Activated naive CD4-positive, alpha-beta T cell treated with anti-CD3 and anti-CD28 coated beads, Interleukin-2, amount 10 ng/mL, durations not matched to agents 7 days and 5 days (primary cell): ENCODE measurements at regions not wholly inside any gene's neighbourhood (a gene's known extent, or its start where the extent isn't known, plus 50 kb on each side); places are given as distances from the start of the nearest gene placed in this dataset.
"Not testable (repeated sequence)": the region's sequence is repeated elsewhere in the genome, so short reads cannot be mapped to it uniquely, and the experiment has no call there.

Experiments
- CTCF ChIA-PET: fragments of 350-600 bp; sonication (Branson Sonifier 250); formaldehyde crosslinking; loops from one replicate; lab custom pipeline; 2021; ENCODE audit warnings: antibody characterized with exemption; lab: Charles Lee
- DNase-seq: peaks from one replicate; pipeline ENCODE4 v3.0.0-alpha.2; 2020
- H3K27ac Mint-ChIP-seq: one replicate; pipeline ENCODE4 v1.8.0; 2021; ENCODE audit warnings: mild to moderate bottlenecking, moderate library complexity, mixed read lengths
- H3K27me3 Mint-ChIP-seq: one replicate; pipeline ENCODE4 v1.8.0; 2021; ENCODE audit warnings: mild to moderate bottlenecking, mixed read lengths
- H3K36me3 Mint-ChIP-seq: one replicate; pipeline ENCODE4 v1.8.0; 2021; ENCODE audit warnings: mixed read lengths
- H3K4me1 Mint-ChIP-seq: one replicate; pipeline ENCODE4 v1.8.0; 2021; ENCODE audit warnings: mixed read lengths
- H3K4me3 Mint-ChIP-seq: one replicate; pipeline ENCODE4 v1.8.0; 2021; ENCODE audit warnings: mild to moderate bottlenecking, moderate library complexity, mixed read lengths
- H3K9me3 Mint-ChIP-seq: one replicate; pipeline ENCODE4 v1.8.0; 2021; ENCODE audit warnings: mixed read lengths

DNA sequence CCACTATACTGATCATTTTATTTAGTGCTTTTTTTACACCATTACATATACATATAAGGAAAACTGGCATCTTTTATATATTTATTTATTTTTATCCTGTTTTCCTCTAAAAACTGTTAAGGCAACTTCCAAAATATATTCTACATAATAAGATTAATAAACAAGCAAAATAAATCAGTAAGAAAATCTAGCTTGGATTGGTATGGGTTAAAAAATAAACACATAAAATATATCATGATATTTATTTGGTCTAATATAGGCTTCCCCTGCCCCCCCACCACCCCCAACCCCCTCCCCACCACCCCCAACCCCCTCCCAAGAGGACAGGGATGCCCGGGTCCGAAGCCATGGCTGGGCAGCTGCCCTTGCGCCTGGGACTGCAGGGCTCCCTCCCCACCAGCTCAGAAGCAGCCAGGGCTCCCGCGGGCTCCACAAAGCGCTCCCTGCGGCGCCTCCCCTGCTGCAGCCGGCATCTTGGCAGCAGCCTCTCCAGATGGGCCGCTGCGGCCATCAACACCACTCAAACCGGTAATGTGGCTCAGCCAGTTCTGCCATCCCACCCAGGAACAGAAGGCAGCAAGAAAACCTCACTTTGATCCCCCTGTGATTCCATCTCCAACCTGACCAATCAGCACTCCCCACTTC is 319.3 kb downstream of the SPATA31A6 start:
- not testable (repeated sequence) for H3K36me3 Mint-ChIP-seq

DNA sequence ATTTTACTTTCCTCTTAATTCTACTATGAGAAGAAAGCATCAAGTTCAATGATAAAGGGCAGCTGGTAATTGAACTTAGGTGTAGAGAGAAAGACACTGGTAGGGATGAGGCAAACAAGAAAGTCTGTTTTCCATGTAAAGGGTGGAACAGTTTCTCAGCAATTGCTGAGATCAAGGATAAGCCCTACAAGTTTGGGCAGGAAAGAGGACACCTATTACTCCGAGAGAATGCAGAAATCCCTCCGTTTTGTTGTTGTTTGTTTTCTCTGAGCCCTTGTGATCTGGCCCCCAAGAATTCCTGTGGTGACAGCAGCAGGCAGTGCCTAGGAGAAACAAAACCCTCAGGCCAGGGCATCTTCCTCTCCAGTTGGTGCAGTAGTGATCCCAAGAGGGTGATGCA is 324.7 kb downstream of the SPATA31A6 start:
- H3K36me3 Mint-ChIP-seq, CTCF ChIA-PET, DNase-seq, H3K27me3 Mint-ChIP-seq, H3K4me1 Mint-ChIP-seq, H3K4me3 Mint-ChIP-seq, H3K9me3 Mint-ChIP-seq, H3K27ac Mint-ChIP-seq: not testable (repeated sequence)

More for the DNA sequence above, 319.3 kb downstream of the SPATA31A6 start:
- DNase-seq, H3K9me3 Mint-ChIP-seq, CTCF ChIA-PET, H3K4me1 Mint-ChIP-seq, H3K4me3 Mint-ChIP-seq, H3K27ac Mint-ChIP-seq, H3K27me3 Mint-ChIP-seq: not testable (repeated sequence)

DNA sequence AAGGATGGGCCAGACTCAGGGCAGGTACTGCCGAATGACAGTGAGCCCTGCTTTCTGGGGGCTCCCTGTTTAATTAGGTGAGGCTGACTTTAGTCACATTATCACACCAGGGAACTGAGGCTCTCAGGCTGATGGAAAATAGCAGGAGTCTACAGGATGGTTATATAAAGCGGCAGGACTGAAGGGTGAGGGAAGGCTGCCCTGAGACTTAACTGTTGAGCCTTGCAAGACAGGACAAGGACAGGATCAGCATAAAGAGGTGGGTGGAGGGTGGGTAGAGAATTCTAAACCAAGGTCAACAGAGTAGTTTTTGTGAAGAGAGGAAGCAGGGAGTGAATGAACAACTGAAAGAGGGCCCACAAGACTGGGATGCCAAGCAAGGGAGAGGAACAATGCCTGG is 330.1 kb downstream of the SPATA31A6 start:
- DNase-seq, H3K27ac Mint-ChIP-seq, H3K36me3 Mint-ChIP-seq, CTCF ChIA-PET, H3K27me3 Mint-ChIP-seq, H3K9me3 Mint-ChIP-seq, H3K4me3 Mint-ChIP-seq, H3K4me1 Mint-ChIP-seq: not testable (repeated sequence)

DNA sequence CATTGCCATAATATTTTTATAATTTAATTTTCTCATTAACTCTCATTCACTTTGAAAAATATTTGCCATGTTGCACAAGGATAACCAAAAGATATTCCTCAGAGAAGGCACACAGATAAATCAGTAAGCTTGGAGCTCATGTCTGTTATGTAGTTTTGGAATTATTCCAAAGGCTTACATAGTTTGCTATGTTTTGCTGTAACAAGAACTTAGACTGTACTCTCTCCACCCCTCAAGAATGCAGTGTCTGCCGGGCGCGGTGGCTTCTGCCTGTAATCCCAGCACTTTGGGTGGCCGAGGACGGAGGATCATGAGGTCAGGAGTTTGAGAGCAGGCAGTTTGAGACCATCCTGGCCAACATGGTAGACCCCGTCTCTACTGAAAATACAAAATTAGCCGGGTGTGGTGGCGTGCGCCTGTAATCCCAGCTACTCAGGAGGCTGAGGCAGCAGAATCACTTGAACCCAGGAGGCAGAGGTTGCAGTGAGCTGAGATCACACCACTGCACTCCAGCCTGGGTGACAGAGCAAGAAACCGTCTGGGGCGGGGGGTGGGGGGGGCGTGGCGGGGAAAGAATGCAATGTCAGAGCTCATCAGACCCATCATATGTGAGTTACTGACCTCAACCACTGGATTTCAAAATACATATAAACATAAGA is 351.0 kb downstream of the SPATA31A6 start:
- not testable (repeated sequence) for H3K27ac Mint-ChIP-seq

DNA sequence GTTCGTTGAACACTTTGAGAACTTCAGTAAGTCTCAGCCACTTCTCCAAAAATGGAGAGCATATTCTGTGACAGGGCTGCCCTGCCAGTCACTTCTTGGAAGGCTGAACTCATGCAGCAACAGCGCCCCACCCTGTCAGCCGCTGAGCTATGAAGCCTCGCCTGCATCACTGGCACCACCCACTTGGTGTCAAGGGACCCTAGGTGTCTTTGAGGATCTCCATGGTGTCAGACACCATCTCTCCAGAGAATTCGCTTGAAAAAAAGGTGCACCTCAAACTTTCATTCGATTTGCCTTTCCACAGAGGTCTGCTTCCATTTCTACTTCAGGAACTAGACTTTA is 351.5 kb downstream of the SPATA31A6 start:
- H3K4me3 Mint-ChIP-seq, CTCF ChIA-PET, H3K9me3 Mint-ChIP-seq, H3K27ac Mint-ChIP-seq, H3K27me3 Mint-ChIP-seq, H3K4me1 Mint-ChIP-seq, H3K36me3 Mint-ChIP-seq: not testable (repeated sequence)
- peak; percentile 23 for DNase-seq

More for the DNA sequence above, 351.0 kb downstream of the SPATA31A6 start:
- H3K36me3 Mint-ChIP-seq, CTCF ChIA-PET, DNase-seq, H3K9me3 Mint-ChIP-seq, H3K4me1 Mint-ChIP-seq, H3K4me3 Mint-ChIP-seq, H3K27me3 Mint-ChIP-seq: not testable (repeated sequence)

DNA sequence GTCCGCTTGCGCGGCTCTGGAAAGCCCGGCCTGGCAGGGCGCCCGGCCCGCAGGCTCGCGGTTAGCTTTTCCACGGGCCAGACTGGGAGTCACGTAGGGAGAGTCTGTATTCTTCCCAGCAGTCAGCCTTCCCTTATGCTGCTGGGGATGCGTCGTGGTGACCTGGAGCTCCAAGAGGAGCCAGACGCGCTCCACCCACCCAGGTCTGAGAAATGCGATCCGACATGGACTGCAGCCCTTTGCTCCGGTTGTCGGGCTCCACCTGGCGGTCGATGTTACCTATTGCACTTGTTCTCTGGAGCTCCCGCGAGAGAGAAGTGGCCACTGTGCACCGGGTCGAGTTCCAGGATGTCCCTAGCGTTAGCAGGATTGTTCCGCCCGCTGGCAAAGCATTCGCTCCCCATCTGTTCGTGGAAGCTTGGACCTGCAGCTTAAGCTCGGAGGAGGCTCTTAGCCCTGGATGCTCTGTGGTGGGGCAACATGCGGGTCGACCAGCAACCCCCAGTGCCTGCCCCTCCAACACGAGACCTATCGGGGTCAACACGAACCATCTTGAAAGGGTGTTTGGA is 367.4 kb downstream of the SPATA31A6 start:
- DNase-seq, result peak; percentile 16
- CTCF ChIA-PET, H3K4me3 Mint-ChIP-seq, H3K36me3 Mint-ChIP-seq, H3K27ac Mint-ChIP-seq, H3K9me3 Mint-ChIP-seq, H3K4me1 Mint-ChIP-seq, H3K27me3 Mint-ChIP-seq: not testable (repeated sequence)

DNA sequence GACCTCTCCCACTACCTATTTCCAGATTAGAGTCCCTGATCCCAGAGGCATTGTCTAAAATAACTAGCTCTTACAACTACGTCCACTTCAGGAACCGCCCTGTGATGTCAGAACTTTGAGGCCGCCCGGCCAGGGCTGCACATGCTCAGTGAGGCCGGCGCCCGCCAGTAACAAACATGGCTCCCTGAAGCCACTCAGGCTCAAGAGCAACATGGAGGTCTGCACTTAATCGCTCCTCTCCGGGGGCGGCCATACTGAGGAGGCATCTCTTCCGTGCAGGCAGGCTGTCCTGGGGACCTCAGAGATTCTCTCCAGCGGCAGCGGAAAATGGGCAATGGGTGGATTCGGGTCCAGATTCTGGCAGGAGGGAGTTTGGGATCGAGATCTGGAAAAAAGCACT is 385.1 kb downstream of the SPATA31A6 start:
- H3K4me1 Mint-ChIP-seq, CTCF ChIA-PET, DNase-seq, H3K27me3 Mint-ChIP-seq, H3K27ac Mint-ChIP-seq, H3K4me3 Mint-ChIP-seq, H3K9me3 Mint-ChIP-seq, H3K36me3 Mint-ChIP-seq: not testable (repeated sequence)

DNA sequence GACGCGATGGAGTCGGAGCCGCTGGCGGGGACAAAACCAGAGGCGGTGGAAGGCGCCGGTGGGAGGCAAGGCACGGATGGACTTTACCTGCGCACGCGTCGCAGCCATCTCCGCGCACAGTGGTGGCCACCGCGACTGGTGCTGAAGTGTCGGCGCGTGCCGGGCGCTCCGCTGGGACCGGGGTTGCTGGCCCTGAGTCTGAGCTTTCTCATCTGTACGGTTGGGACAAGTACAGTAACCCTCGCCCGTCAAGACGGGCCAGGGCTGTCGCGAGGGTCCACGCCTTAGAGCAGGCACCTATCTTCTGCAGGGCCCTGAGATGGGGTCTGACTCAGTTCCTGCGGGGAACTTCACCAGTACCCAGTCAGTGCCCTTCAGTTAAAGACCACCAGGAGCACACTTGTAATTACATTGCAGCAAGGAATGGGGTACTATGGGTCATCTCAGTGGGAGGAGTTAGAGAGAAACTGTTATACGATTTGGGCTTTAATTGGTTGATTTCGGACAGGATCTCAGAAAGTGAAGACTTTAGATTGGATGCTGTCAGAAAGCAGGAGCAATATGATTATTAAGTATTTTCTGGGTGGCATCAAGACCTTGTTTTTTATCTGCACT is 385.6 kb downstream of the SPATA31A6 start:
- CTCF ChIA-PET, H3K4me3 Mint-ChIP-seq, H3K27ac Mint-ChIP-seq, H3K4me1 Mint-ChIP-seq, H3K36me3 Mint-ChIP-seq, H3K9me3 Mint-ChIP-seq, H3K27me3 Mint-ChIP-seq: not testable (repeated sequence)
- DNase-seq, result peak; percentile 31

DNA sequence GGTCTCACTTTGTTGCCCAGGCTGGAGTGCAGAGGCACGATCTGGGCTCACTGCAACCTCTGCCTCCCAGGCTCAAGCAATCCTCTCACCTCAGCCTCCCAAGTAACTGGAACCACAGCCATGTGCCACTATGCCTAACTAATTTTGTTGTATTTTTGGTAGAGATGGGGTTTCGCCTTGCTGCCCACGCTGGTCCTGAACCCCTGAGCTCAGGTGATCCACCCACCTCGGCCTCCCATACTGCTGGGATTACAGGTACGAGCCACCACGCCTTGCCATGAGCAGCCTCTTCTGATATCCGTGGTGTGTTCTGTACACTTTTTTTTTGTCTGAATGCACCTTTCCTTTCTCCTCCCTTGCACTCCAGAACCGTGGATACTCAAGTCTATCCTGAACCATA is 394.4 kb downstream of the SPATA31A6 start:
- H3K9me3 Mint-ChIP-seq, H3K27ac Mint-ChIP-seq, CTCF ChIA-PET, H3K36me3 Mint-ChIP-seq, H3K4me3 Mint-ChIP-seq, DNase-seq, H3K27me3 Mint-ChIP-seq, H3K4me1 Mint-ChIP-seq: not testable (repeated sequence)
